Upper lobe of left lung (tissue), 4 donors: ENCODE measurements at regions not wholly inside any gene's neighbourhood (a gene's known extent, or its start where the extent isn't known, plus 50 kb on each side); places are given as distances from the start of the nearest gene placed in this dataset.

Experiments used
- EP300 ChIP-seq, 4 donors: sonication (generic); formaldehyde crosslinking; IDR thresholded peaks; one replicate each; pipeline ENCODE4 v1.5.1; 2017; ENCODE audit warnings: antibody characterized with exemption in 4 of 4, control low read depth in 2 of 4
- POLR2A ChIP-seq, 4 donors: fragments of 450-650 bp; IDR thresholded peaks; one replicate each; pipeline ENCODE4 v1.5.1; 2016 to 2017; ENCODE audit warnings: antibody characterized with exemption in 4 of 4, mild to moderate bottlenecking in 2 of 4
- POLR2AphosphoS5 ChIP-seq, 2 donors: sonication (generic); formaldehyde crosslinking; IDR thresholded peaks; one replicate each; pipeline ENCODE4 v1.5.1; 2017; ENCODE audit warnings: antibody characterized with exemption in 2 of 2
- TF ChIP-seq, protein P1 (sequence below), 6 experiments: fragments of 450-650 bp in 4 of 6; fragments of 200-600 bp in 2 of 6; sonication (generic) in 2 of 6; IDR thresholded peaks; one replicate each; pipeline ENCODE4 v1.5.1; 2016 to 2019; ENCODE audit warnings: antibody characterized with exemption in 6 of 6

GRCh38 chr2:186024921-186025320 lies 286.3 kb downstream of the FSIP2 start:
- no peak for TF ChIP-seq POLR2A (IDR thresholded peaks at IDR 0.05)
- TF ChIP-seq, protein P1, sequence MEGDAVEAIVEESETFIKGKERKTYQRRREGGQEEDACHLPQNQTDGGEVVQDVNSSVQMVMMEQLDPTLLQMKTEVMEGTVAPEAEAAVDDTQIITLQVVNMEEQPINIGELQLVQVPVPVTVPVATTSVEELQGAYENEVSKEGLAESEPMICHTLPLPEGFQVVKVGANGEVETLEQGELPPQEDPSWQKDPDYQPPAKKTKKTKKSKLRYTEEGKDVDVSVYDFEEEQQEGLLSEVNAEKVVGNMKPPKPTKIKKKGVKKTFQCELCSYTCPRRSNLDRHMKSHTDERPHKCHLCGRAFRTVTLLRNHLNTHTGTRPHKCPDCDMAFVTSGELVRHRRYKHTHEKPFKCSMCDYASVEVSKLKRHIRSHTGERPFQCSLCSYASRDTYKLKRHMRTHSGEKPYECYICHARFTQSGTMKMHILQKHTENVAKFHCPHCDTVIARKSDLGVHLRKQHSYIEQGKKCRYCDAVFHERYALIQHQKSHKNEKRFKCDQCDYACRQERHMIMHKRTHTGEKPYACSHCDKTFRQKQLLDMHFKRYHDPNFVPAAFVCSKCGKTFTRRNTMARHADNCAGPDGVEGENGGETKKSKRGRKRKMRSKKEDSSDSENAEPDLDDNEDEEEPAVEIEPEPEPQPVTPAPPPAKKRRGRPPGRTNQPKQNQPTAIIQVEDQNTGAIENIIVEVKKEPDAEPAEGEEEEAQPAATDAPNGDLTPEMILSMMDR (IDR thresholded peaks at IDR 0.05) = no peak
- TF ChIP-seq POLR2AphosphoS5 (IDR thresholded peaks at IDR 0.05) = no peak
- TF ChIP-seq EP300 (IDR thresholded peaks at IDR 0.05) = no peak
